ENCODE measurements at regions not wholly inside any gene's neighbourhood (a gene's known extent, or its start where the extent isn't known, plus 50 kb on each side); places are given as distances from the start of the nearest gene placed in this dataset.

DNA sequence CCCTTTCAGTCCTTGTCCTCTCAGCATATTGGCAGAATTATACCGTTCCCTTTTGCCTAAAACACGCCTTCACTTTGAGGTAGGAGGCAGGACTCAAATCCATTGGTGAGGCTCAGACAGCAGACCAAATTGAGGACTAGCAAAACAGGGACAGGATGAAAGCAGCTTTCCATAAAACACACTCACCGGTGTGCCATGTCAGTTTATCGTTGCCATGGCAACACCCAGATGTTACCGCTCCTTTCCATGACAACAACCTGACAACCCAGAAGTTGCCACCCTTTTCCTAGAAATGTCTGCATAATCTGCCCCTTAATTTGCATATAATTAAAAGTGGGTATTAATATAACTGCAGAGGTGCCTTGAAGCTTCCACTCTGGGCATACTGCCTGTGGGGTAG is 730.4 kb downstream of the METTL4 start:
- TF ChIP-seq SRF (IDR thresholded peaks at IDR 0.05; ENCODE audit: low read depth) (no peak), RAD21 (IDR thresholded peaks at IDR 0.05; ENCODE audit: low read depth) (no peak), ZFX (IDR thresholded peaks at IDR 0.05) (no peak), EZH2phosphoT487 (IDR thresholded peaks at IDR 0.05; ENCODE audit: borderline replicate concordance) (no peak), POLR2A (IDR thresholded peaks at IDR 0.05; ENCODE audit: borderline replicate concordance, extremely low read depth, insufficient read depth, insufficient read length) (no peak), ELF1 (IDR thresholded peaks at IDR 0.05; ENCODE audit: borderline replicate concordance, low read depth) (no peak), ZNF274 (IDR thresholded peaks at IDR 0.05; ENCODE audit: low read depth, low read length) (no peak), SIN3A (IDR thresholded peaks at IDR 0.05; ENCODE audit: low read depth) (no peak), YY1 (IDR thresholded peaks at IDR 0.05; ENCODE audit: extremely low read depth, insufficient replicate concordance, low read depth, low read length) (no peak), EGR1 (IDR thresholded peaks at IDR 0.05; ENCODE audit: low read depth) (no peak), CBX3 (IDR thresholded peaks at IDR 0.05; ENCODE audit: low read depth) (no peak), SP1 (IDR thresholded peaks at IDR 0.05; ENCODE audit: low read depth) (no peak), EZH2 (IDR thresholded peaks at IDR 0.05) (no peak), CTCF (IDR thresholded peaks at IDR 0.05 in 2 of 3, conservative IDR thresholded peaks at IDR 0.05 in 1 of 3; ENCODE audit: borderline replicate concordance in 1 of 3, insufficient read depth in 1 of 3, low read depth in 2 of 3, low read length in 2 of 3) (no peak), POLR2AphosphoS5 (IDR thresholded peaks at IDR 0.05; ENCODE audit: low read depth, low read length) (no peak), TCF7L2 (IDR thresholded peaks at IDR 0.05; ENCODE audit: borderline replicate concordance, extremely low read depth, insufficient read depth, insufficient read length) (no peak)
- TF ChIP-seq, protein P1, sequence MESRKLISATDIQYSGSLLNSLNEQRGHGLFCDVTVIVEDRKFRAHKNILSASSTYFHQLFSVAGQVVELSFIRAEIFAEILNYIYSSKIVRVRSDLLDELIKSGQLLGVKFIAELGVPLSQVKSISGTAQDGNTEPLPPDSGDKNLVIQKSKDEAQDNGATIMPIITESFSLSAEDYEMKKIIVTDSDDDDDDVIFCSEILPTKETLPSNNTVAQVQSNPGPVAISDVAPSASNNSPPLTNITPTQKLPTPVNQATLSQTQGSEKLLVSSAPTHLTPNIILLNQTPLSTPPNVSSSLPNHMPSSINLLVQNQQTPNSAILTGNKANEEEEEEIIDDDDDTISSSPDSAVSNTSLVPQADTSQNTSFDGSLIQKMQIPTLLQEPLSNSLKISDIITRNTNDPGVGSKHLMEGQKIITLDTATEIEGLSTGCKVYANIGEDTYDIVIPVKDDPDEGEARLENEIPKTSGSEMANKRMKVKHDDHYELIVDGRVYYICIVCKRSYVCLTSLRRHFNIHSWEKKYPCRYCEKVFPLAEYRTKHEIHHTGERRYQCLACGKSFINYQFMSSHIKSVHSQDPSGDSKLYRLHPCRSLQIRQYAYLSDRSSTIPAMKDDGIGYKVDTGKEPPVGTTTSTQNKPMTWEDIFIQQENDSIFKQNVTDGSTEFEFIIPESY (IDR thresholded peaks at IDR 0.05; ENCODE audit: extremely low read depth, insufficient replicate concordance, low read length): no peak
- TF ChIP-seq, protein P2, sequence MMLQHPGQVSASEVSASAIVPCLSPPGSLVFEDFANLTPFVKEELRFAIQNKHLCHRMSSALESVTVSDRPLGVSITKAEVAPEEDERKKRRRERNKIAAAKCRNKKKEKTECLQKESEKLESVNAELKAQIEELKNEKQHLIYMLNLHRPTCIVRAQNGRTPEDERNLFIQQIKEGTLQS (IDR thresholded peaks at IDR 0.05): no peak
- TF ChIP-seq, protein P3, sequence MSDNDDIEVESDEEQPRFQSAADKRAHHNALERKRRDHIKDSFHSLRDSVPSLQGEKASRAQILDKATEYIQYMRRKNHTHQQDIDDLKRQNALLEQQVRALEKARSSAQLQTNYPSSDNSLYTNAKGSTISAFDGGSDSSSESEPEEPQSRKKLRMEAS (IDR thresholded peaks at IDR 0.05): no peak
- H3K36me3 ChIP-seq (ENCODE audit: control insufficient read depth in 1 of 2, insufficient read depth in 2 of 2, low read length in 2 of 2): no peaks in the 10 kb centered on the region
- H3K9me2 ChIP-seq (ENCODE audit: insufficient read depth): no peaks in the 10 kb centered on the region
- DNase-seq (ENCODE audit: low read depth, low spot score) (no peak), ATAC-seq (no peak)
- no peaks in the 10 kb centered on the region for H4K20me1 ChIP-seq (ENCODE audit: insufficient read depth)
- no peak overlapping the region for H3K4me2 ChIP-seq (ENCODE audit: low read length)
- H3K4me3 ChIP-seq (replicated peaks in 1 of 2; ENCODE audit: low read depth in 1 of 2, low read length in 2 of 2): no peak overlapping the region
- CTCF ChIA-PET: no interaction called here
- RAD21 ChIA-PET (ENCODE audit: low non-redundant PET in 1 of 2, low total read pairs in 2 of 2, uncharacterized antibody in 2 of 2, unreplicated experiment in 2 of 2): no interaction called here
- H3K27ac ChIP-seq (ENCODE audit: low read depth, low read length): no peak overlapping the region
- no peaks in the 10 kb centered on the region for H3K4me1 ChIP-seq (ENCODE audit: control insufficient read depth in 1 of 2, insufficient read depth in 2 of 2, low read length in 2 of 2)
- no peak overlapping the region for H3K9ac ChIP-seq (ENCODE audit: low read length)
- BruUV-seq (replicated peaks): no TSS peak
- POLR2A ChIA-PET: no interaction called here
- intact Hi-C loops (cut with micrococcal nuclease): no loop called here
- H3K9me3 ChIP-seq (ENCODE audit: control insufficient read depth in 1 of 2, insufficient read depth in 1 of 2, low read depth in 1 of 2, low read length in 2 of 2): no peaks in the 10 kb centered on the region
- no peak overlapping the region for H2AFZ ChIP-seq (ENCODE audit: low read depth, low read length, poor library complexity, severe bottlenecking)
- H3K79me2 ChIP-seq (ENCODE audit: insufficient read depth, low read length): no peaks in the 10 kb centered on the region
- no peaks in the 10 kb centered on the region for H3K27me3 ChIP-seq (ENCODE audit: insufficient read depth, low read length)
